GM18951 (cell line): ENCODE measurements at regions not wholly inside any gene's neighbourhood (a gene's known extent, or its start where the extent isn't known, plus 50 kb on each side); places are given as distances from the start of the nearest gene placed in this dataset.
"Not testable (repeated sequence)": the region's sequence is repeated elsewhere in the genome, so short reads cannot be mapped to it uniquely, and the experiment has no call there.

Source experiments
- POLR2A ChIP-seq: IDR thresholded peaks from 4 replicates; pipeline ENCODE4 v1.6.1; 2011; ENCODE audit warnings: mild to moderate bottlenecking; ENCODE audit not compliant: insufficient read length, insufficient read depth; ENCODE audit errors: extremely low read depth
- in situ Hi-C: fragments of 300-500 bp; cut with MboI; formaldehyde crosslinking; loops from one replicate; pipeline ENCODE4 v1.12.0; 2022; ENCODE audit warnings: low sequenced_read_pairs, mixed read lengths, inconsistent platforms; ENCODE audit not compliant: unreplicated experiment

- TF ChIP-seq POLR2A = no peak
- in situ Hi-C loops = no loop called here
These were observed 127.2 kb upstream of the SP8 start for GRCh38 chr7:20913853-20914252.

DNA sequence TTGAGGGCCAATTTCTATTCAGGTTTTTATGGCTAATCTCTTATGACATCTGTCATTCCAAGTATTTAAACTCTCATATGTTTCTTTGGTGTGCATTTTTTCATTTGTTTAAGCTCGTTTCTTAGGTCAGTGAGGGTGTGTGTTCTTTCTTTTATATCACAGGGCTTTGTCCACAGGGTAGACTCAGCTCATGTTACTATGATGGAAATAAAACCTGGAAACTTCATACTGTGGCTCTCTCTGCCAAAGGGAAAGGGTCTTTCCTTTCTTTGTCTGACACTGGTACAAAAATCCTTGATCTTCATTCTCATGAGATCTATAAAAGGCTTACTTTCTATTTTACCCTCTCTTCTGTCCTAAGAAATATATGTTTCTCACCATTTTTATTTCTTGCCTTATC, 129.6 kb upstream of the SP8 start:
- in situ Hi-C loops = no loop called here
- TF ChIP-seq POLR2A = no peak

DNA sequence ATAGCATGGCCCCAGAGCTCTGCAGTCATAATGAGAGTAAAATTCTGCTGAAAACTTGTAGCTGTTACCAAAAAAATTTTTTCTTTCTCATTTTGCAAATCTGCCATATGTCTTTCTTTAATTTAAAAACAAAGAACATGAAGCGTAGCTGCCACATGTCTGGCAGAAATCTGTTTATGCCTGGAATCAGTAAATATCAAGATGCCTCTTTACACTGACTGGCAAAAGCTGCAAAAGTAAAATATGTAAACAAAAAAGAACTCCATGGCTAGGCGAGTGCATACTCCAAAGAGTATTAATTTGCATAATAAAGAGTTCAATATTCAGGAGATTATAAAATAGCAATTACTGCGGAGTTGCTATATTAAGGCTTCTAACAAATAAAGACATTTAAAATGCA, 130.9 kb upstream of the SP8 start:
- in situ Hi-C loops = no loop called here
- TF ChIP-seq POLR2A = no peak

DNA sequence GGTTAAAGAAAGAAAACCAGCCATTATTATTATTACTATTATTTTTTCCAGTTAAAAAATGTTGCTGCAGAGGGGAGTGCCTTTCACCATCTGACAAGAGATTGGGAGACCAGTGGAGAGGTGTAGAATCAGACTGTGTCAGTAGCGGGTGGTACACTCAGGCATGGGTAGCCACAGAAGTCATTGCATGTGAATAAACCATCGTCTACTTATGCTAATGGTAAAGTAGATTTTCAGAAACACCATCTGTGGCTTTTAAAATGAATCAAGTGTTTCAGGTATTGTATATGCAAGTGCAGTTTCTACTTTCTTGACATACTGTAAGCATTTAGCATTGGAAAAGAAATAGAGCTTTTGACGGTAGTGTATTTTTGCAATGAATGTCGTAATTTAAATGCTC, 131.5 kb upstream of the SP8 start:
- no peak for TF ChIP-seq POLR2A
- in situ Hi-C loops = no loop called here

- in situ Hi-C loops = not testable (repeated sequence)
These were observed 140.5 kb upstream of the SP8 start for GRCh38 chr7:20927178-20927577.

DNA sequence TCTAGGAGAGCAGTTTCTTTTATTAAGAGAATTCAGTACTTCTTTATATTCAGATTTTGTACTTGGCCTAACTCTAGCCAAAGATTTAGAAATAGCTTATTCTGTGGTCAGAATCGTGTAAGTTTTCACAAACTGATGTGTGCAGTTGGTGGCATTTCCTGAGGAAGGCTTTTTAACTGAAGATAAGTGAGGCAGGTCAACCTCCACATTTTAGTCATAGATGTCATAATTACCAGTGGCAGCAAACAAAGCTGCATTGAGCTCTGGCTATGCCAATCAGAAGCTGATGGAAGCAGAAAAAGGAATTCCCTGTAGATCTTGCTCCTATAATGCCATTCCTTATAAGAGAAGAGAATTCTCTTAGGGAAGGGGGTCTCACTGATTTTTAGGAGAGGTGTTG, 141.3 kb upstream of the SP8 start:
- no peak for TF ChIP-seq POLR2A

DNA sequence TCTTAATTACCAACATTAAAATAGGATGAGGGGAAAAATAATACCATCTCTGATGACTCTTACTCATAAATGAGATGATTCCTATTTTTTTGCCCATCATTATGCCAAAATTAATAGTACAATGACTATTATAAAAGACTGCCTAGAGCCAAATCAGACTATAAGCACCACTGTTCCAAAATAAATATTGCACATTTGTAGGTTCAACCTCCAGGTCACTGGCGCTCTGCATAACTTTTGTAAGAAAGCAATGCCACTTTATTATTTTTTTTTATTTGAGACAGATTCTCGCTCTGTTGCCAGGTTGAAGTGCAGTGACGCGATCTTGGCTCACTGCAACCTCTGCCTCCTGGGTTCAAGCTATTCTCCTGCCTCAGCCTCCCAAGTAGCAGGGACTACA, 142.5 kb upstream of the SP8 start:
- no peak for TF ChIP-seq POLR2A
- in situ Hi-C loops = no loop called here

More for the DNA sequence above, 141.3 kb upstream of the SP8 start:
- in situ Hi-C loops = no loop called here

DNA sequence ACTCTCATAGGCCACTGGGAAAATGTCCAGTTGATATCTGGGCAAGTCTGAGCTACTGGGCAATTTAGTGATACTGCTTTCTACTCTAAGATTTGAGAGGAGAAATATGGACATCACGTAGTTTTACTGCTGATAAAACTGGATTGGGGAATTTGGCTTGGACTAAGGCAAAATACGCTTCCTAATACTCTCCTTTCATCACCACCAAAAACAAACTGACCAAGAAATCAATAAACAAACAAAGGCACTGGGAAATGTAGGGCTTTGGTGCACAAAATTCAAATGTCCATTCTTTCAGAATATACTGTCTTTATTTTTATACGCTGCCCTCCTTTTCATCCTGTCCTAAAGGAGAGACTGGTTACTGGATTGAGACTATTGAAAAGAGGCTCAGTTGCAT, 145.1 kb upstream of the SP8 start:
- in situ Hi-C loops = no loop called here
- TF ChIP-seq POLR2A = no peak

DNA sequence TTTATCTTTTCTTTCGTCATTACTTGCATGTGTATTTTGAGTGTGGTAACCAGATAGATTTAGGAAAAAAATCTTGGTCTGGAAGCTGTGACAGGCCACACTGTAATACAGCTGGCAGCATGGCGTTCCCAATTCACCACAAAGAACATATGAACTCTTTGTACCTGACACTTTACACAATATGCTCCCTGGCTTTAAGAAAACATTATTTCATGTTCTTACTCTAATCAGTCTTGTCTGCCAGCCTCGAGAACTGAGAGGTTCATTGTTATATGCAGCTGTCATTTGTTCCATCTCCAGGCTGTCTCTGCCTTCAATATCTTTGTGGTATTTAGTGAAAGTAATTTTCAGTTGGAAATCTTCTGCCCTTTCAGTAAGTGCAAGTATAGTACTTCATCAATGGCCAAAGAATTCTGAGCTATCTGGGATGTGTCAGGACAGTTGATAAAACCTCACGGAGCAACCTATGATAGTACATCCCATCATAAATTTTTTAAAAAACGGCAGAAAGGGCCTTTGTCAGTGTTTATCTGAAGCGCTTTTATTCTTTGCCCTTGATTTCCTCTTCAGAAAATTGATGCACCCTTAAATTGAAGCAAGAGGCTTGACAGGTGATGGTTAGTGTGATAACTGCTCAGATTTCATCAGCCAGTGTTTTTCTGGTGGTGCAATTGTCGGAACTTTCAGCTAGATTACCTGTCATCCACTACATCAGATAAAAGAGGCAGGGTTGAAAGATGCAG, 146.3 kb upstream of the SP8 start:
- in situ Hi-C loops = no loop called here
- no peak for TF ChIP-seq POLR2A

GRCh38 chr7:20945451-20945850, 158.8 kb upstream of the SP8 start:
- in situ Hi-C loops = no loop called here
- TF ChIP-seq POLR2A = no peak

DNA sequence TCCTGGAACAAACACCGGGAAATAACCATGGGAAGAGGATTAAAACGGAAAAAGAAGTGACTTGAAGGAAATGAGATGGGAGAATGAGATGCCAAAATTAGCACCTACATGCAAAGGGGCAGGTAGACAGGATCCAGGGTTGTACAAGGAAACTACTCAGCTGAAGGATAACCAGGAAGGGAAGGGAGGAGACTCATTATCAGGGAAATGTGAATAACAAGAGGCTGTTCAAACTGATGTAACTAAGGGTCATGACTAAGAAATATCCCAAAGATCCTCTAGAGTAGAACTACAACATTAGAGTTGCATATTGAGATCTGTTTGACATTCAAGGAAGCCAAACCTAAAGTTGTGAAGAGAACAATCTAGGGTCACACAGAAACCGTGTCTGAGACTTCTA, 166.2 kb upstream of the SP8 start:
- no peak for TF ChIP-seq POLR2A

GRCh38 chr7:20954711-20955619, 168.3 kb upstream of the SP8 start:
- in situ Hi-C loops = no loop called here
- no peak for TF ChIP-seq POLR2A

More for the DNA sequence above, 166.2 kb upstream of the SP8 start:
- in situ Hi-C loops = no loop called here

- in situ Hi-C loops = no loop called here
These were observed 171.9 kb upstream of the SP8 start for GRCh38 chr7:20958572-20958971.

GRCh38 chr7:20959281-20959680, 172.6 kb upstream of the SP8 start:
- in situ Hi-C loops = no loop called here
- TF ChIP-seq POLR2A = no peak

More at GRCh38 chr7:20958572-20958971, 171.9 kb upstream of the SP8 start:
- TF ChIP-seq POLR2A = no peak

DNA sequence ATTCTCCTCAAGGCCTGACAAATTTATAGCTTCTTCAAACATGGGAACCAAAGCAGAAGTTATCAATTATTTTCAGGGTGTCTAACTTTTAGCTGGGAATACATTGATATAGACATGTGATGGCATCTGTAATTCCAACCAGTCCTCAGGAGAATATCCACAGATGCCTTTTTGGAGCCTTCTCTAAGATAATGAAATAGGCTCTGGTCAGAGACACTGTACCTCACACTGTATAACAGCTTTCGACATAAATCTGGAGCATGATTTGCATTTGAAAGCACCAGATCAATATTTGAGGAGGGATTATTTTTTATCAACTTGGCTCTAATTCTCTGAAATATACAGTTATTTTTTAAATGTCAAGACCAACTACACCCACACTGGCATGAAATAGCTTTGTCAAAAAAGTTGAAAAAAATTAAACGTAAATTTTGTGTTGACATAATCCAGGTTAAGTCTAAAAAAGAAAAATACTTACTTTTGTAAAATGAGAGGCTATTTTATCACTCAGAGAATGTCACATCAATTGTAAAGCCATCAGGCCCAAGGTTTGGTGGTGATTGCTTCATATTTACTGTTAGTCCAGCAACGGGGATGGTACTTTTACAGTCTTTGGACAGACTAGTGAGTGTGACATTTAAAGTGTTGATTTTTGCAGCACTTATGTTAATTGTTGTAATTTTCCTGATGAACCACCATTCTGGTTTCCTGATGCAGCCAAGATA, 177.0 kb upstream of the SP8 start:
- in situ Hi-C loops = no loop called here
- no peak for TF ChIP-seq POLR2A
